ENCODE measurements at regions not wholly inside any gene's neighbourhood (a gene's known extent, or its start where the extent isn't known, plus 50 kb on each side); places are given as distances from the start of the nearest gene placed in this dataset.

GRCh38 chr13:23979361-23980159 lies 82.3 kb upstream of the C1QTNF9B start:
- no peaks in the 10 kb centered on the region for H3K36me3 ChIP-seq
- H3K9me3 ChIP-seq: no peaks in the 10 kb centered on the region
- TF ChIP-seq, protein P1, sequence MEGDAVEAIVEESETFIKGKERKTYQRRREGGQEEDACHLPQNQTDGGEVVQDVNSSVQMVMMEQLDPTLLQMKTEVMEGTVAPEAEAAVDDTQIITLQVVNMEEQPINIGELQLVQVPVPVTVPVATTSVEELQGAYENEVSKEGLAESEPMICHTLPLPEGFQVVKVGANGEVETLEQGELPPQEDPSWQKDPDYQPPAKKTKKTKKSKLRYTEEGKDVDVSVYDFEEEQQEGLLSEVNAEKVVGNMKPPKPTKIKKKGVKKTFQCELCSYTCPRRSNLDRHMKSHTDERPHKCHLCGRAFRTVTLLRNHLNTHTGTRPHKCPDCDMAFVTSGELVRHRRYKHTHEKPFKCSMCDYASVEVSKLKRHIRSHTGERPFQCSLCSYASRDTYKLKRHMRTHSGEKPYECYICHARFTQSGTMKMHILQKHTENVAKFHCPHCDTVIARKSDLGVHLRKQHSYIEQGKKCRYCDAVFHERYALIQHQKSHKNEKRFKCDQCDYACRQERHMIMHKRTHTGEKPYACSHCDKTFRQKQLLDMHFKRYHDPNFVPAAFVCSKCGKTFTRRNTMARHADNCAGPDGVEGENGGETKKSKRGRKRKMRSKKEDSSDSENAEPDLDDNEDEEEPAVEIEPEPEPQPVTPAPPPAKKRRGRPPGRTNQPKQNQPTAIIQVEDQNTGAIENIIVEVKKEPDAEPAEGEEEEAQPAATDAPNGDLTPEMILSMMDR (IDR thresholded peaks at IDR 0.05; ENCODE audit: low read depth, low read length): no peak
- H3K27me3 ChIP-seq: peaks cover 12% of the 10 kb centered on the region
- no peaks in the 10 kb centered on the region for H3K4me1 ChIP-seq
- peak overlapping the region; percentile 60 for H3K4me3 ChIP-seq (ENCODE audit: low read depth, low read length)
- DNase-seq: peak; percentile 46

- H3K9me3 ChIP-seq: no peaks in the 10 kb centered on the region
- DNase-seq: peak; percentile 75
- peaks cover 12% of the 10 kb centered on the region for H3K27me3 ChIP-seq
- no peaks in the 10 kb centered on the region for H3K36me3 ChIP-seq
- TF ChIP-seq, protein P1 (IDR thresholded peaks at IDR 0.05; ENCODE audit: low read depth, low read length): no peak
- no peaks in the 10 kb centered on the region for H3K4me1 ChIP-seq
- H3K4me3 ChIP-seq (ENCODE audit: low read depth, low read length): peak overlapping the region; percentile 60
Measured at GRCh38 chr13:23980160-23980551, 82.9 kb upstream of the C1QTNF9B start.

GRCh38 chr13:23983671-23984070 lies 86.4 kb upstream of the C1QTNF9B start:
- no peaks in the 10 kb centered on the region for H3K4me1 ChIP-seq
- H3K4me3 ChIP-seq (ENCODE audit: low read depth, low read length): no peak overlapping the region
- peaks cover 21% of the 10 kb centered on the region for H3K27me3 ChIP-seq
- TF ChIP-seq, protein P1 (IDR thresholded peaks at IDR 0.05; ENCODE audit: low read depth, low read length): no peak
- no peaks in the 10 kb centered on the region for H3K9me3 ChIP-seq
- no peak for DNase-seq
- no peaks in the 10 kb centered on the region for H3K36me3 ChIP-seq

DNA sequence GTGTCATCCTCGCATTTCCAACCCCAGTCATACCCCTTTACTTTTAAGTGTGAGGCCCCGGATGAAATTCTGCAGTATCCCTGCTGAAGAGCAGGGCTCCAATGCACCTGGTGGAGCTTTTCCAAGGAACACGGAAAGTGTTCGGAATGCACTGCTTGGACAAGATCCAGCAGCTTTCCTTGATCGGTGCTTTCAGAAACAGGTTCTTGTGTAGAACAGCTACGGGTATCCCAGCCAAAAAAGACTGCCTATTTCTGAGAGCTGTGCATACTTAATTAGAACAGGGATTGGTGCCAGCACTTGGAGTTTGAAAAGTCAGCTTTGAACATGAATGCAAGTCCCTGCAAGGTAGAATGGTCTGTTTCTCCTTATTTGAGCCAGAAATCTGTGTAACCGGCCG lies 87.2 kb upstream of the C1QTNF9B start:
- Histone ChIP-seq H3K27me3 (peaks cover 21% of the 10 kb centered on the region), H3K9me3 (no peaks in the 10 kb centered on the region), H3K36me3 (no peaks in the 10 kb centered on the region), H3K4me3 (ENCODE audit: low read depth, low read length) (no peak overlapping the region), H3K4me1 (no peaks in the 10 kb centered on the region)
- TF ChIP-seq, protein P1 (IDR thresholded peaks at IDR 0.05; ENCODE audit: low read depth, low read length): no peak
- no peak for DNase-seq

GRCh38 chr13:23985060-23985459 lies 87.8 kb upstream of the C1QTNF9B start:
- Histone ChIP-seq H3K4me1 (no peaks in the 10 kb centered on the region), H3K27me3 (peaks cover 21% of the 10 kb centered on the region), H3K4me3 (ENCODE audit: low read depth, low read length) (no peak overlapping the region), H3K9me3 (no peaks in the 10 kb centered on the region), H3K36me3 (no peaks in the 10 kb centered on the region)
- TF ChIP-seq, protein P1 (IDR thresholded peaks at IDR 0.05; ENCODE audit: low read depth, low read length): no peak
- no peak for DNase-seq

- TF ChIP-seq, protein P1 (IDR thresholded peaks at IDR 0.05; ENCODE audit: low read depth, low read length): no peak
- Histone ChIP-seq H3K4me3 (ENCODE audit: low read depth, low read length) (no peak overlapping the region), H3K4me1 (no peaks in the 10 kb centered on the region), H3K27me3 (peaks cover 15% of the 10 kb centered on the region), H3K9me3 (no peaks in the 10 kb centered on the region), H3K36me3 (no peaks in the 10 kb centered on the region)
- peak; percentile 37 for DNase-seq
Measured at GRCh38 chr13:23985839-23986238, 88.5 kb upstream of the C1QTNF9B start.

Measured in BE2C (cell line).